Caco-2 (cell line): ENCODE measurements at regions not wholly inside any gene's neighbourhood (a gene's known extent, or its start where the extent isn't known, plus 50 kb on each side); places are given as distances from the start of the nearest gene placed in this dataset.
A peak's percentile ranks its signal among the peaks of the same experiment; 100 is the strongest.

Experiments
- BruUV-seq: library from RNA; stranded (reverse); fragments of 400-500 nt; replicated peaks from 2 replicates; lab custom pipeline; 2021; lab: Mats Ljungman, UMichigan
- CTCF ChIA-PET: fragments of 300-600 bp; sonication (Branson Sonifier 250); formaldehyde crosslinking; loops from one replicate; lab custom pipeline; 2022; ENCODE audit warnings: antibody characterized with exemption; lab: Charles Lee
- POLR2A ChIA-PET: fragments of 300-600 bp; sonication (Branson Sonifier 250); formaldehyde crosslinking; loops from one replicate; lab custom pipeline; 2022; ENCODE audit warnings: antibody characterized with exemption; lab: Charles Lee
- DNase-seq, 2 experiments: peaks; one replicate each; pipeline versions ENCODE4 v3.0.0 to v3.0.0-alpha.2; 2020 to 2022
- H3K27me3 ChIP-seq: replicated peaks from 2 replicates; pipeline ENCODE4 v1.6.0; 2011; ENCODE audit warnings: low read length; ENCODE audit not compliant: control insufficient read depth, insufficient read depth
- H3K36me3 ChIP-seq: 2 replicates; pipeline ENCODE4 v1.5.1; 2011; ENCODE audit warnings: low read length; ENCODE audit not compliant: control insufficient read depth, insufficient read depth
- H3K4me1 ChIP-seq: fragments of 250-450 bp; sonication (Bioruptor Pico); 2 replicates; pipeline ENCODE4 v1.5.1; 2020; ENCODE audit warnings: mild to moderate bottlenecking
- H3K4me3 ChIP-seq: 2 replicates; pipeline ENCODE4 v1.5.1; 2011; ENCODE audit warnings: low read depth, mild to moderate bottlenecking, control low read depth, low read length
- H3K9me3 ChIP-seq: fragments of 250-450 bp; sonication (Bioruptor Pico); 2 replicates; pipeline ENCODE4 v1.5.1; 2020; ENCODE audit warnings: mild to moderate bottlenecking, moderate library complexity
- H3K27ac Mint-ChIP-seq: one replicate; pipeline ENCODE4 v1.8.0; 2022; ENCODE audit warnings: mixed read lengths; ENCODE audit not compliant: unreplicated experiment
- H3K27me3 Mint-ChIP-seq: one replicate; pipeline ENCODE4 v1.8.0; 2022; ENCODE audit warnings: mixed read lengths; ENCODE audit not compliant: insufficient read depth, unreplicated experiment
- H3K36me3 Mint-ChIP-seq: one replicate; pipeline ENCODE4 v1.8.0; 2022; ENCODE audit warnings: mild to moderate bottlenecking, mixed read lengths; ENCODE audit not compliant: insufficient read depth, unreplicated experiment
- H3K4me1 Mint-ChIP-seq: one replicate; pipeline ENCODE4 v1.8.0; 2022; ENCODE audit warnings: low read depth, mixed read lengths; ENCODE audit not compliant: unreplicated experiment
- H3K4me3 Mint-ChIP-seq: one replicate; pipeline ENCODE4 v1.8.0; 2022; ENCODE audit warnings: mild to moderate bottlenecking, moderate library complexity, mixed read lengths; ENCODE audit not compliant: unreplicated experiment
- H3K9me3 Mint-ChIP-seq: one replicate; pipeline ENCODE4 v1.8.0; 2022; ENCODE audit warnings: mixed read lengths; ENCODE audit not compliant: unreplicated experiment
- intact Hi-C: fragments of 100-400 bp; cut with micrococcal nuclease; formaldehyde crosslinking; loops from one replicate; pipeline ENCODE4 v1.10.0; 2022; ENCODE audit not compliant: unreplicated experiment
- TF ChIP-seq, protein P1 (sequence below), 2 experiments: fragments of 200-600 bp in 1 of 2; IDR thresholded peaks; 1 replicate in 1 of 2; 2 replicates in 1 of 2; pipeline versions ENCODE4 v1.5.1 to v1.8.0; 2011 to 2022; ENCODE audit warnings: antibody characterized with exemption in 1 of 2, control low read depth in 1 of 2, inconsistent platforms in 1 of 2, low read depth in 1 of 2, low read length in 1 of 2, mild to moderate bottlenecking in 1 of 2, moderate library complexity in 1 of 2; ENCODE audit not compliant: insufficient read depth in 1 of 2, severe bottlenecking in 1 of 2, unreplicated experiment in 1 of 2

DNA sequence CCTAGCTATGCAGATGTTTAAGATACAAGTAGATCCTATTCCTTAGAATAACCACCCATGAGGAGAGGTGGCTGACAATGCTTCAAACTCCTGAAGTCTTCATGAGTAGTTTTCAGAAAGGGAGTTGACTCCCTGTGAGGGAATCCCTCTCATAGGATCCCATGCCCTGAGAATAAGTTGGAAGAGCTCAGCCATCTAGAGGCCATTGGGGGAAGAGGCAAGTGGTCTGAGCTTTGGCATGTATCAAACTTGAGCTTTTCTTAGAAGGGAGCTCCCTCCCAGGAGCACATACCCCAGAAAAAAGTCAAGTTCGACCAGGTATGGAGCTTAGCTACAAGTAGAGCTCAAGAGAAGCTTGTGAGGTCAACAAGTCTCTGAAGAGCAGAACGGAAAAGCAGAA, 165.7 kb upstream of the RBM19 start:
- TF ChIP-seq, protein P1, sequence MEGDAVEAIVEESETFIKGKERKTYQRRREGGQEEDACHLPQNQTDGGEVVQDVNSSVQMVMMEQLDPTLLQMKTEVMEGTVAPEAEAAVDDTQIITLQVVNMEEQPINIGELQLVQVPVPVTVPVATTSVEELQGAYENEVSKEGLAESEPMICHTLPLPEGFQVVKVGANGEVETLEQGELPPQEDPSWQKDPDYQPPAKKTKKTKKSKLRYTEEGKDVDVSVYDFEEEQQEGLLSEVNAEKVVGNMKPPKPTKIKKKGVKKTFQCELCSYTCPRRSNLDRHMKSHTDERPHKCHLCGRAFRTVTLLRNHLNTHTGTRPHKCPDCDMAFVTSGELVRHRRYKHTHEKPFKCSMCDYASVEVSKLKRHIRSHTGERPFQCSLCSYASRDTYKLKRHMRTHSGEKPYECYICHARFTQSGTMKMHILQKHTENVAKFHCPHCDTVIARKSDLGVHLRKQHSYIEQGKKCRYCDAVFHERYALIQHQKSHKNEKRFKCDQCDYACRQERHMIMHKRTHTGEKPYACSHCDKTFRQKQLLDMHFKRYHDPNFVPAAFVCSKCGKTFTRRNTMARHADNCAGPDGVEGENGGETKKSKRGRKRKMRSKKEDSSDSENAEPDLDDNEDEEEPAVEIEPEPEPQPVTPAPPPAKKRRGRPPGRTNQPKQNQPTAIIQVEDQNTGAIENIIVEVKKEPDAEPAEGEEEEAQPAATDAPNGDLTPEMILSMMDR (IDR thresholded peaks at IDR 0.05; ENCODE audit: insufficient read depth in 1 of 2, low read depth in 1 of 2, low read length in 1 of 2, severe bottlenecking in 1 of 2, unreplicated experiment in 1 of 2), result peak; percentile 18 to 36
- Mint-ChIP-seq H3K9me3 (no peaks in the 10 kb centered on the region), H3K4me3 (no peak overlapping the region), H3K4me1 (no peaks in the 10 kb centered on the region), H3K27me3 (peaks cover 7% of the 10 kb centered on the region), H3K36me3 (no peaks in the 10 kb centered on the region), H3K27ac (no peak overlapping the region)
- H3K9me3 ChIP-seq, result no peaks in the 10 kb centered on the region
- BruUV-seq, result no TSS peak
- DNase-seq, result no peak
- H3K36me3 ChIP-seq, result no peaks in the 10 kb centered on the region
- ChIA-PET POLR2A (no interaction called here), CTCF (interaction anchor here (1.2 kb wide), 1 partner anchor 151 kb away, joined by 7 read pairs; no protein-coding TSS in a partner anchor)
- H3K4me1 ChIP-seq, result no peaks in the 10 kb centered on the region
- H3K27me3 ChIP-seq, result no peaks in the 10 kb centered on the region
- no peak overlapping the region for H3K4me3 ChIP-seq
- intact Hi-C loops, result no loop called here

DNA sequence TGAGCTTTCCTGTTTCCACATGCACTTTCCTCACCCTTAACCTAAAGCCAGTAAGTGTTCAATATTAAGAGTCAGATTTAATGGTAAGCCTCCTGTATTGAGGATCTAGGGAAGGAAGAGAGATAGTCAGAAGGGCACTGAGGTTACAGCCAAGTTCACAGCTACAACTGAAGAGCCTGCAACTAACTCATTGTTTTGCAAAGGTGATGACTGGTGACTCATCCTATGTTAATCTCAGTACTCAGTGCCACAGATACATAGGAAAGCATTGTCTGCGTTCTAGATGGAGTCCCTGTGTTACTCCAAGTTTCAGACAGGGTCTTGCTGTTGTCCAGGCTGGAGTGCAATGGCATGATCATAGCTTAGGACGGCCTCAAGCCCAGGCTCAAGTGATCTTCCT, 157.0 kb upstream of the RBM19 start:
- Mint-ChIP-seq H3K27ac (no peak overlapping the region), H3K4me3 (no peak overlapping the region), H3K9me3 (no peaks in the 10 kb centered on the region), H3K4me1 (no peaks in the 10 kb centered on the region), H3K27me3 (no peaks in the 10 kb centered on the region), H3K36me3 (no peaks in the 10 kb centered on the region)
- TF ChIP-seq, protein P1 (IDR thresholded peaks at IDR 0.05; ENCODE audit: insufficient read depth in 1 of 2, low read depth in 1 of 2, low read length in 1 of 2, severe bottlenecking in 1 of 2, unreplicated experiment in 1 of 2), result no peak
- no peak for DNase-seq
- Histone ChIP-seq H3K9me3 (no peaks in the 10 kb centered on the region), H3K27me3 (no peaks in the 10 kb centered on the region), H3K4me3 (no peak overlapping the region), H3K4me1 (no peaks in the 10 kb centered on the region), H3K36me3 (no peaks in the 10 kb centered on the region)
- POLR2A ChIA-PET, result interaction anchor here (0.6 kb wide), 1 partner anchor 1467 kb away, joined by 11 read pairs; no protein-coding TSS in a partner anchor
- no TSS peak for BruUV-seq
- intact Hi-C loops, result no loop called here
- CTCF ChIA-PET, result no interaction called here

DNA sequence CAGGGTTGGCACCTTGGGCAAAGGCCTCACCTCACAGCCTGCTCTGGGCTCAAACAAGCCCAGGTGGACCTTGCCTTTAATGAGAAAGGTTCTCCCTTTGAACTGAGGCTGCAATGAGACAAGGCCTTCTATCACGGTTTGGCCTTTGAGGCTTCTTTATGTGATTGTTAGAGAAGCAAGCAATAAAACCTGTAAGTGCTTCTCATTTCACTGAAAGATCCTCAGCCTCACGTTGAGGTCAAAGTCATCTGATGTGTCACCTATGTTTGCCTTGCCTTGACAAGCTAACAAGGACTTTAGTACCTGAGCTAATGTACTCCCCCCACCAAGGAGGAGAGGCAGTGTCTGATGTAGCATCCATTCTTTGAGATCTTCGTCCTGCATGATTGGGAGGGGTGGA, 155.9 kb upstream of the RBM19 start:
- H3K4me1 ChIP-seq, result no peaks in the 10 kb centered on the region
- H3K27me3 Mint-ChIP-seq, result no peaks in the 10 kb centered on the region
- ChIA-PET CTCF (no interaction called here), POLR2A (no interaction called here)
- no peaks in the 10 kb centered on the region for H3K36me3 Mint-ChIP-seq
- TF ChIP-seq, protein P1 (IDR thresholded peaks at IDR 0.05; ENCODE audit: insufficient read depth in 1 of 2, low read depth in 1 of 2, low read length in 1 of 2, severe bottlenecking in 1 of 2, unreplicated experiment in 1 of 2), result no peak
- no peaks in the 10 kb centered on the region for H3K27me3 ChIP-seq
- no peaks in the 10 kb centered on the region for H3K9me3 Mint-ChIP-seq
- no peak overlapping the region for H3K4me3 ChIP-seq
- no peak overlapping the region for H3K4me3 Mint-ChIP-seq
- no peaks in the 10 kb centered on the region for H3K9me3 ChIP-seq
- H3K27ac Mint-ChIP-seq, result no peak overlapping the region
- H3K36me3 ChIP-seq, result no peaks in the 10 kb centered on the region
- DNase-seq, result no peak
- no peaks in the 10 kb centered on the region for H3K4me1 Mint-ChIP-seq
- no TSS peak for BruUV-seq
- intact Hi-C loops, result no loop called here
